WTC11 (cell line): ENCODE measurements at regions not wholly inside any gene's neighbourhood (a gene's known extent, or its start where the extent isn't known, plus 50 kb on each side); places are given as distances from the start of the nearest gene placed in this dataset.

ENCODE experiments used
- ATAC-seq: fragments of 200-7000 bp; cut with Tn5 transposase; 2 replicates; pipeline ENCODE4 v1.10.0; 2021; ENCODE audit warnings: mild to moderate bottlenecking, moderate library complexity
- CTCF ChIA-PET: fragments of 300-600 bp; sonication (Branson Sonifier 250); formaldehyde crosslinking; loops from one replicate; lab custom pipeline; 2021; ENCODE audit warnings: antibody characterized with exemption; lab: Charles Lee
- POLR2A ChIA-PET: fragments of 350-600 bp; sonication (Branson Sonifier 250); formaldehyde crosslinking; loops from one replicate; lab custom pipeline; 2021; ENCODE audit warnings: antibody characterized with exemption; lab: Charles Lee
- DNase-seq: peaks from one replicate; pipeline ENCODE4 v3.0.0; 2021; ENCODE audit warnings: low spot score
- H3K27ac Mint-ChIP-seq: 2 replicates; pipeline ENCODE4 v1.8.0; 2021; ENCODE audit warnings: mixed read lengths
- H3K27me3 Mint-ChIP-seq: 2 replicates; pipeline ENCODE4 v1.8.0; 2021; ENCODE audit warnings: low read depth, mild to moderate bottlenecking, moderate library complexity, mixed read lengths
- H3K36me3 Mint-ChIP-seq: 2 replicates; pipeline ENCODE4 v1.8.0; 2021; ENCODE audit warnings: mixed read lengths
- H3K4me1 Mint-ChIP-seq: 2 replicates; pipeline ENCODE4 v1.8.0; 2022; ENCODE audit warnings: mixed read lengths
- H3K4me3 Mint-ChIP-seq: 2 replicates; pipeline ENCODE4 v1.8.0; 2021; ENCODE audit warnings: mild to moderate bottlenecking, moderate library complexity, mixed read lengths
- H3K9me3 Mint-ChIP-seq: 2 replicates; pipeline ENCODE4 v1.8.0; 2021; ENCODE audit warnings: mixed read lengths
- ATF1 ChIP-seq: sonication (generic); formaldehyde crosslinking; IDR thresholded peaks from 2 replicates; pipeline ENCODE4 v1.8.1; 2023; ENCODE audit warnings: mild to moderate bottlenecking, moderate library complexity, missing genetic modification reagents
- CREM ChIP-seq: sonication (generic); formaldehyde crosslinking; IDR thresholded peaks from 2 replicates; pipeline ENCODE4 v1.8.1; 2022; ENCODE audit warnings: mild to moderate bottlenecking, missing genetic modification reagents, moderate library complexity
- ELF4 ChIP-seq: sonication (generic); formaldehyde crosslinking; IDR thresholded peaks from 2 replicates; pipeline ENCODE4 v1.8.1; 2022; ENCODE audit warnings: low read depth, mild to moderate bottlenecking, moderate library complexity, missing genetic modification reagents
- ETV6 ChIP-seq: sonication (generic); formaldehyde crosslinking; IDR thresholded peaks from 2 replicates; pipeline ENCODE4 v1.8.1; 2022; ENCODE audit warnings: mild to moderate bottlenecking, missing genetic modification reagents
- FOXJ3 ChIP-seq: sonication (generic); formaldehyde crosslinking; IDR thresholded peaks from 2 replicates; pipeline ENCODE4 v1.9.0; 2021; ENCODE audit warnings: missing genetic modification reagents, mild to moderate bottlenecking, borderline replicate concordance
- GRHL2 ChIP-seq: fragments of 250-450 bp; sonication (Bioruptor Pico); IDR thresholded peaks from 2 replicates; pipeline ENCODE4 v1.8.0; 2022; ENCODE audit warnings: mild to moderate bottlenecking, moderate library complexity; ENCODE audit not compliant: insufficient replicate concordance, severe bottlenecking
- HMGA2 ChIP-seq: fragments of 250-450 bp; sonication (Bioruptor Pico); IDR thresholded peaks from 2 replicates; pipeline ENCODE4 v1.4.0; 2021; ENCODE audit warnings: mild to moderate bottlenecking, moderate library complexity
- JAZF1 ChIP-seq: fragments of 250-450 bp; sonication (Bioruptor Pico); IDR thresholded peaks from 2 replicates; pipeline ENCODE4 v1.9.0; 2021; ENCODE audit warnings: moderate library complexity, mild to moderate bottlenecking, inconsistent platforms
- MXD4 ChIP-seq: fragments of 250-450 bp; sonication (Bioruptor Pico); IDR thresholded peaks from 2 replicates; pipeline ENCODE4 v1.8.0; 2021; ENCODE audit warnings: mild to moderate bottlenecking, moderate library complexity, borderline replicate concordance
- MYBL2 ChIP-seq: sonication (generic); formaldehyde crosslinking; IDR thresholded peaks from 2 replicates; pipeline ENCODE4 v1.8.1; 2023; ENCODE audit warnings: mild to moderate bottlenecking, moderate library complexity, missing genetic modification reagents
- NR1H2 ChIP-seq: sonication (generic); formaldehyde crosslinking; IDR thresholded peaks from 2 replicates; pipeline ENCODE4 v1.9.0; 2021; ENCODE audit warnings: mild to moderate bottlenecking, moderate library complexity, missing genetic modification reagents
- PRRX2 ChIP-seq: fragments of 250-450 bp; sonication (Bioruptor Pico); IDR thresholded peaks from 2 replicates; pipeline ENCODE4 v1.8.0; 2021; ENCODE audit warnings: mild to moderate bottlenecking
- ZNF219 ChIP-seq: sonication (generic); formaldehyde crosslinking; IDR thresholded peaks from 2 replicates; pipeline ENCODE4 v1.8.0; 2023; ENCODE audit warnings: missing genetic modification reagents, mild to moderate bottlenecking, borderline replicate concordance
- ZNF232 ChIP-seq: sonication (generic); formaldehyde crosslinking; IDR thresholded peaks from 2 replicates; pipeline ENCODE4 v1.8.0; 2022; ENCODE audit warnings: mild to moderate bottlenecking, missing genetic modification reagents
- ZNF317 ChIP-seq: sonication (generic); formaldehyde crosslinking; IDR thresholded peaks from 2 replicates; pipeline ENCODE4 v1.8.1; 2023; ENCODE audit warnings: low read depth, mild to moderate bottlenecking, moderate library complexity, missing genetic modification reagents, borderline replicate concordance
- ZNF396 ChIP-seq: fragments of 250-450 bp; sonication (Bioruptor Pico); IDR thresholded peaks from 2 replicates; pipeline ENCODE4 v1.8.0; 2021; ENCODE audit warnings: mild to moderate bottlenecking, moderate library complexity, borderline replicate concordance
- TF ChIP-seq, protein P1 (sequence below): sonication (generic); formaldehyde crosslinking; IDR thresholded peaks from 2 replicates; pipeline ENCODE4 v1.8.0; 2022; ENCODE audit warnings: mild to moderate bottlenecking, missing genetic modification reagents
- TF ChIP-seq, protein P2 (sequence below): sonication (generic); formaldehyde crosslinking; IDR thresholded peaks from 2 replicates; pipeline ENCODE4 v1.8.1; 2023; ENCODE audit warnings: mild to moderate bottlenecking, missing genetic modification reagents, moderate library complexity
- TF ChIP-seq, protein P3 (sequence below): sonication (generic); formaldehyde crosslinking; IDR thresholded peaks from 2 replicates; pipeline ENCODE4 v1.8.0; 2023; ENCODE audit warnings: missing genetic modification reagents
- TF ChIP-seq, protein P4 (sequence below): sonication (generic); formaldehyde crosslinking; IDR thresholded peaks from 2 replicates; pipeline ENCODE4 v1.8.1; 2022; ENCODE audit warnings: low read depth, missing genetic modification reagents, borderline replicate concordance
- TF ChIP-seq, protein P5 (sequence below): sonication (generic); formaldehyde crosslinking; IDR thresholded peaks from 2 replicates; pipeline ENCODE4 v1.8.0; 2022; ENCODE audit warnings: missing genetic modification reagents
- TF ChIP-seq, protein P6 (sequence below): fragments of 250-450 bp; sonication (Bioruptor Pico); IDR thresholded peaks from 2 replicates; pipeline ENCODE4 v1.9.0; 2021; ENCODE audit warnings: mild to moderate bottlenecking

DNA sequence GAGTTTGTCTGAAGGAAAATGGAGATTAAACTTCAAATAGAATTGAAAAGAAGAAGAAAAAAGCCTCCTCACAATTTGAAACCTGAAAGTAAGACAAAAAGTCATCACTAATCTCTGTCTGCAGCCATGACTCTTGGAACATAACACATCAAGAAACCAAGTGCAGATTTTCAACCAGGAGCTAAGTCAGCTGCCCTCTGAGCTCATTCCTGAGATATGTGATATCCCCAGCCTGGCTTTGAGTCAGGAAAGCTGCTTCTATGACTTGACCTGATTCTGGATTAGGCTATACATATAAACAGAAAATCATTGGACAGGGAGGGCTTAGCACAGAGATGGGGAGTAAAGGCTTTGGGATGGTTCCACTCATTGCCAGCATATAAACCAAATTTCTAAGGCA, 891.4 kb downstream of the TFAP2A start:
- Mint-ChIP-seq H3K27ac (no peak overlapping the region), H3K36me3 (no peaks in the 10 kb centered on the region), H3K4me3 (no peak overlapping the region), H3K27me3 (no peaks in the 10 kb centered on the region), H3K4me1 (peaks cover 8% of the 10 kb centered on the region; the same call in 1 of the 2 replicates), H3K9me3 (no peaks in the 10 kb centered on the region)
- CTCF ChIA-PET: no interaction called here
- ATAC-seq (no peak), DNase-seq (no peak)
- POLR2A ChIA-PET: no interaction called here
- TF ChIP-seq ETV6 (no peak), ATF1 (CRISPR knock-in tag) (no peak), FOXJ3 (CRISPR knock-in tag) (no peak), GRHL2 (CRISPR knock-in tag) (no peak)
- TF ChIP-seq, protein P1, sequence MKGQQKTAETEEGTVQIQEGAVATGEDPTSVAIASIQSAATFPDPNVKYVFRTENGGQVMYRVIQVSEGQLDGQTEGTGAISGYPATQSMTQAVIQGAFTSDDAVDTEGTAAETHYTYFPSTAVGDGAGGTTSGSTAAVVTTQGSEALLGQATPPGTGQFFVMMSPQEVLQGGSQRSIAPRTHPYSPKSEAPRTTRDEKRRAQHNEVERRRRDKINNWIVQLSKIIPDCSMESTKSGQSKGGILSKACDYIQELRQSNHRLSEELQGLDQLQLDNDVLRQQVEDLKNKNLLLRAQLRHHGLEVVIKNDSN (CRISPR knock-in tag): no peak
- TF ChIP-seq, protein P2, sequence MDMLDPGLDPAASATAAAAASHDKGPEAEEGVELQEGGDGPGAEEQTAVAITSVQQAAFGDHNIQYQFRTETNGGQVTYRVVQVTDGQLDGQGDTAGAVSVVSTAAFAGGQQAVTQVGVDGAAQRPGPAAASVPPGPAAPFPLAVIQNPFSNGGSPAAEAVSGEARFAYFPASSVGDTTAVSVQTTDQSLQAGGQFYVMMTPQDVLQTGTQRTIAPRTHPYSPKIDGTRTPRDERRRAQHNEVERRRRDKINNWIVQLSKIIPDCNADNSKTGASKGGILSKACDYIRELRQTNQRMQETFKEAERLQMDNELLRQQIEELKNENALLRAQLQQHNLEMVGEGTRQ (CRISPR knock-in tag): no peak

DNA sequence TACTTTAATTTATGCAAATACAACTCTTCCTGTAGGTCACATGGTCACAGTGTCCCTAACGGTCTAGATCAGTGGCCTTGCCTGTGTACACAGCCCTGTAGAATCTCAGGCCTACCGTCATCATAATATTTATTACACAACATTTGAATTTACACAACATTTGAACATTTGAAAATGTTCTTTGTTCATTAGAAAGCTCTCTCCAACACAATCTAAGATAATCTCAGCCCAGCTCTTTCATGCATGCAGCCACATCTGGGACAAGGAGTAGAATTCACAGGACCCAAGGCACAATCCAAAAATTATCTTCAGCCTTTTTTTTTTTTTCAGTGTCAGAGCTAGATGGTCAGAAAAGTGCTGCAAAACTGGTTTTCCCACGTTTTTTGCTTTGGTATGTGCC, 892.8 kb downstream of the TFAP2A start:
- Mint-ChIP-seq H3K27me3 (no peaks in the 10 kb centered on the region), H3K4me1 (peaks cover 8% of the 10 kb centered on the region; the same call in 1 of the 2 replicates)
- no peak for TF ChIP-seq FOXJ3 (CRISPR knock-in tag)
- no peak for TF ChIP-seq PRRX2 (CRISPR knock-in tag)
- TF ChIP-seq, protein P3, sequence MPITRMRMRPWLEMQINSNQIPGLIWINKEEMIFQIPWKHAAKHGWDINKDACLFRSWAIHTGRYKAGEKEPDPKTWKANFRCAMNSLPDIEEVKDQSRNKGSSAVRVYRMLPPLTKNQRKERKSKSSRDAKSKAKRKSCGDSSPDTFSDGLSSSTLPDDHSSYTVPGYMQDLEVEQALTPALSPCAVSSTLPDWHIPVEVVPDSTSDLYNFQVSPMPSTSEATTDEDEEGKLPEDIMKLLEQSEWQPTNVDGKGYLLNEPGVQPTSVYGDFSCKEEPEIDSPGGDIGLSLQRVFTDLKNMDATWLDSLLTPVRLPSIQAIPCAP (CRISPR knock-in tag): no peak
- TF ChIP-seq ZNF232 (CRISPR knock-in tag): no peak
- TF ChIP-seq HMGA2: no peak
- no peak for TF ChIP-seq CREM (CRISPR knock-in tag)
- TF ChIP-seq, protein P4, sequence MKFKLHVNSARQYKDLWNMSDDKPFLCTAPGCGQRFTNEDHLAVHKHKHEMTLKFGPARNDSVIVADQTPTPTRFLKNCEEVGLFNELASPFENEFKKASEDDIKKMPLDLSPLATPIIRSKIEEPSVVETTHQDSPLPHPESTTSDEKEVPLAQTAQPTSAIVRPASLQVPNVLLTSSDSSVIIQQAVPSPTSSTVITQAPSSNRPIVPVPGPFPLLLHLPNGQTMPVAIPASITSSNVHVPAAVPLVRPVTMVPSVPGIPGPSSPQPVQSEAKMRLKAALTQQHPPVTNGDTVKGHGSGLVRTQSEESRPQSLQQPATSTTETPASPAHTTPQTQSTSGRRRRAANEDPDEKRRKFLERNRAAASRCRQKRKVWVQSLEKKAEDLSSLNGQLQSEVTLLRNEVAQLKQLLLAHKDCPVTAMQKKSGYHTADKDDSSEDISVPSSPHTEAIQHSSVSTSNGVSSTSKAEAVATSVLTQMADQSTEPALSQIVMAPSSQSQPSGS: no peak
- no peak for TF ChIP-seq ELF4 (CRISPR knock-in tag)
- no peak for TF ChIP-seq NR1H2 (CRISPR knock-in tag)
- TF ChIP-seq ZNF396 (CRISPR knock-in tag): no peak
- no peak for TF ChIP-seq ZNF317
- no peak for TF ChIP-seq ZNF219 (CRISPR knock-in tag)
- TF ChIP-seq, protein P5, sequence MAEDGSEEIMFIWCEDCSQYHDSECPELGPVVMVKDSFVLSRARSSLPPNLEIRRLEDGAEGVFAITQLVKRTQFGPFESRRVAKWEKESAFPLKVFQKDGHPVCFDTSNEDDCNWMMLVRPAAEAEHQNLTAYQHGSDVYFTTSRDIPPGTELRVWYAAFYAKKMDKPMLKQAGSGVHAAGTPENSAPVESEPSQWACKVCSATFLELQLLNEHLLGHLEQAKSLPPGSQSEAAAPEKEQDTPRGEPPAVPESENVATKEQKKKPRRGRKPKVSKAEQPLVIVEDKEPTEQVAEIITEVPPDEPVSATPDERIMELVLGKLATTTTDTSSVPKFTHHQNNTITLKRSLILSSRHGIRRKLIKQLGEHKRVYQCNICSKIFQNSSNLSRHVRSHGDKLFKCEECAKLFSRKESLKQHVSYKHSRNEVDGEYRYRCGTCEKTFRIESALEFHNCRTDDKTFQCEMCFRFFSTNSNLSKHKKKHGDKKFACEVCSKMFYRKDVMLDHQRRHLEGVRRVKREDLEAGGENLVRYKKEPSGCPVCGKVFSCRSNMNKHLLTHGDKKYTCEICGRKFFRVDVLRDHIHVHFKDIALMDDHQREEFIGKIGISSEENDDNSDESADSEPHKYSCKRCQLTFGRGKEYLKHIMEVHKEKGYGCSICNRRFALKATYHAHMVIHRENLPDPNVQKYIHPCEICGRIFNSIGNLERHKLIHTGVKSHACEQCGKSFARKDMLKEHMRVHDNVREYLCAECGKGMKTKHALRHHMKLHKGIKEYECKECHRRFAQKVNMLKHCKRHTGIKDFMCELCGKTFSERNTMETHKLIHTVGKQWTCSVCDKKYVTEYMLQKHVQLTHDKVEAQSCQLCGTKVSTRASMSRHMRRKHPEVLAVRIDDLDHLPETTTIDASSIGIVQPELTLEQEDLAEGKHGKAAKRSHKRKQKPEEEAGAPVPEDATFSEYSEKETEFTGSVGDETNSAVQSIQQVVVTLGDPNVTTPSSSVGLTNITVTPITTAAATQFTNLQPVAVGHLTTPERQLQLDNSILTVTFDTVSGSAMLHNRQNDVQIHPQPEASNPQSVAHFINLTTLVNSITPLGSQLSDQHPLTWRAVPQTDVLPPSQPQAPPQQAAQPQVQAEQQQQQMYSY (CRISPR knock-in tag): no peak
- TF ChIP-seq, protein P6, sequence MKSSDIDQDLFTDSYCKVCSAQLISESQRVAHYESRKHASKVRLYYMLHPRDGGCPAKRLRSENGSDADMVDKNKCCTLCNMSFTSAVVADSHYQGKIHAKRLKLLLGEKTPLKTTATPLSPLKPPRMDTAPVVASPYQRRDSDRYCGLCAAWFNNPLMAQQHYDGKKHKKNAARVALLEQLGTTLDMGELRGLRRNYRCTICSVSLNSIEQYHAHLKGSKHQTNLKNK (CRISPR knock-in tag): no peak
- no peak for TF ChIP-seq MYBL2 (CRISPR knock-in tag)
- no peak for TF ChIP-seq JAZF1
- TF ChIP-seq MXD4: no peak
- TF ChIP-seq, all 79 proteins: peak for 0
- H3K27ac Mint-ChIP-seq: no peak overlapping the region
- H3K4me3 Mint-ChIP-seq: no peak overlapping the region
- H3K36me3 Mint-ChIP-seq: no peaks in the 10 kb centered on the region
- POLR2A ChIA-PET: no interaction called here
- no peaks in the 10 kb centered on the region for H3K9me3 Mint-ChIP-seq
- DNase-seq (no peak), ATAC-seq (no peak)
- CTCF ChIA-PET: no interaction called here
